Lower lobe of right lung (tissue), 2 donors: ENCODE measurements at regions not wholly inside any gene's neighbourhood (a gene's known extent, or its start where the extent isn't known, plus 50 kb on each side); places are given as distances from the start of the nearest gene placed in this dataset.
"Not testable (repeated sequence)": the region's sequence is repeated elsewhere in the genome, so short reads cannot be mapped to it uniquely, and the experiment has no call there.

Source experiments
- ATAC-seq, 2 donors: fragments of 200-7000 bp; cut with Tn5 transposase; one replicate each; pipeline ENCODE4 v1.9.1; 2020 to 2022; ENCODE audit warnings: mild to moderate bottlenecking in 2 of 2, moderate library complexity in 2 of 2
- DNase-seq: peaks from one replicate; pipeline ENCODE4 v3.0.0-alpha.2; 2020
- H3K27ac ChIP-seq: fragments of 200-600 bp; one replicate; pipeline ENCODE4 v1.8.0; 2022
- H3K27me3 ChIP-seq: fragments of 200-600 bp; one replicate; pipeline ENCODE4 v1.8.0; 2022; ENCODE audit warnings: low read depth
- H3K36me3 ChIP-seq: fragments of 200-600 bp; one replicate; pipeline ENCODE4 v1.8.0; 2022; ENCODE audit warnings: mild to moderate bottlenecking
- H3K4me1 ChIP-seq: fragments of 200-600 bp; one replicate; pipeline ENCODE4 v1.8.0; 2022
- H3K4me3 ChIP-seq: fragments of 200-600 bp; one replicate; pipeline ENCODE4 v1.8.0; 2022; ENCODE audit warnings: mild to moderate bottlenecking
- H3K9me3 ChIP-seq: fragments of 200-600 bp; one replicate; pipeline ENCODE4 v1.8.0; 2022
- intact Hi-C: fragments of 100-400 bp; cut with DNase I; formaldehyde crosslinking; loops from one replicate; pipeline ENCODE4 v1.11.0; 2022
- TF ChIP-seq, protein P1 (sequence below): fragments of 200-600 bp; IDR thresholded peaks from one replicate; pipeline ENCODE4 v1.8.0; 2022; ENCODE audit warnings: antibody characterized with exemption, mild to moderate bottlenecking
- donor health status: DM: no; HTN: yes; CAD: no; lungs with severe emphysema.

DNA sequence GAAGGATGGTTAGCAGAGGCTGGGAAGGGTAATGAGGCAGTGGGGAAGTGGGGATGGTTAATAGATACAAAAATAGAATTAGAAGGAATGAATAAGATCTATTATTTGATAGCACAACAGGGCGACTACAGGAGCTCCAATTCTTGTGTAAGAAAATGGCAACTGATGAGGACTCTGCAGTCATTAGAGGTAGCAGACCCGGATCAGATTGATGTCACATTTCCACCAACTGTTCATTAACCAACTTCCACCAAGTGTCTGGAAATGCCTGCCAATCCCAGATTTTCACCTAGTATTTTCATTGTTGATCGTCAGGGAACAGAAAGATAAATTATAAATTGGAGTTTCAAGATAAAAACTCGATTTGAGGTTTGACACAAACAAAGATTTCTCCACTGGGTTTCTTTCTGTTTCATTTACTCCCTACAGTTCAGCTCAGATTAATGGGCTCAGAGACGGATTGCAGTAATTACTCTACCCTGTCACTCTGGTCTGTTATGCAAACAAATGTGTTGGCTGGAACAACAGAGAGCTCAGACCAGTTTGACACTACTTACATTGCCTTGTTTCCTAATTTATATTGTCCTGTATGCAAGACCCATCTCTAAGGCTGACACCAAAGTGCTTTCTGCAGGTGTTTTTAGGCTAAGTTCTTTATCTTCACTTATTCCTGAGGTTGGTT, 909.2 kb upstream of the PRKX start:
- TF ChIP-seq, protein P1, sequence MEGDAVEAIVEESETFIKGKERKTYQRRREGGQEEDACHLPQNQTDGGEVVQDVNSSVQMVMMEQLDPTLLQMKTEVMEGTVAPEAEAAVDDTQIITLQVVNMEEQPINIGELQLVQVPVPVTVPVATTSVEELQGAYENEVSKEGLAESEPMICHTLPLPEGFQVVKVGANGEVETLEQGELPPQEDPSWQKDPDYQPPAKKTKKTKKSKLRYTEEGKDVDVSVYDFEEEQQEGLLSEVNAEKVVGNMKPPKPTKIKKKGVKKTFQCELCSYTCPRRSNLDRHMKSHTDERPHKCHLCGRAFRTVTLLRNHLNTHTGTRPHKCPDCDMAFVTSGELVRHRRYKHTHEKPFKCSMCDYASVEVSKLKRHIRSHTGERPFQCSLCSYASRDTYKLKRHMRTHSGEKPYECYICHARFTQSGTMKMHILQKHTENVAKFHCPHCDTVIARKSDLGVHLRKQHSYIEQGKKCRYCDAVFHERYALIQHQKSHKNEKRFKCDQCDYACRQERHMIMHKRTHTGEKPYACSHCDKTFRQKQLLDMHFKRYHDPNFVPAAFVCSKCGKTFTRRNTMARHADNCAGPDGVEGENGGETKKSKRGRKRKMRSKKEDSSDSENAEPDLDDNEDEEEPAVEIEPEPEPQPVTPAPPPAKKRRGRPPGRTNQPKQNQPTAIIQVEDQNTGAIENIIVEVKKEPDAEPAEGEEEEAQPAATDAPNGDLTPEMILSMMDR: no peak
- H3K4me3 ChIP-seq: no peak overlapping the region
- H3K27ac ChIP-seq: no peak overlapping the region
- DNase-seq (no peak), ATAC-seq (no peak)
- intact Hi-C loops: no loop called here
- H3K36me3 ChIP-seq: no peaks in the 10 kb centered on the region
- no peaks in the 10 kb centered on the region for H3K27me3 ChIP-seq
- H3K9me3 ChIP-seq: no peaks in the 10 kb centered on the region
- no peaks in the 10 kb centered on the region for H3K4me1 ChIP-seq

DNA sequence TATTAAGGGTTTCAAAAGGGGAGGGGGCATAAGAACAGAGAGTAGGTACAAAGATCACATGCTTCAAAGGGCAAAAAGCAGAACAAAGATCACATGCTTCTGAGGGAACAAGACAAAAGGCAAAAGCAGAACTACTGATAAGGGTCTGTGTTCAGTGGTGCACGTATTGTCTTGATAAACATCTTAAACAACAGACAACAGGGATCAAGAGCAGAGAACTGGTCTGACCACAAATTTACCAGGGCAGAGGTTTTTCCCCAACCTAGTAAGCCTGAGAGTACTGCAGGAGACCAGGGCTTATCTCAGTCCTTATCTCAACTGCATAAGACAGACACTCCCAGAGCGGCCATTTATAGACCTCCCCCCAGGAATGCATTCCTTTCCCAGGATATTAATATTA, 900.2 kb upstream of the PRKX start:
- H3K9me3 ChIP-seq, ATAC-seq, H3K4me3 ChIP-seq, H3K36me3 ChIP-seq, H3K27ac ChIP-seq, intact Hi-C loops, DNase-seq, H3K27me3 ChIP-seq, H3K4me1 ChIP-seq: not testable (repeated sequence)

DNA sequence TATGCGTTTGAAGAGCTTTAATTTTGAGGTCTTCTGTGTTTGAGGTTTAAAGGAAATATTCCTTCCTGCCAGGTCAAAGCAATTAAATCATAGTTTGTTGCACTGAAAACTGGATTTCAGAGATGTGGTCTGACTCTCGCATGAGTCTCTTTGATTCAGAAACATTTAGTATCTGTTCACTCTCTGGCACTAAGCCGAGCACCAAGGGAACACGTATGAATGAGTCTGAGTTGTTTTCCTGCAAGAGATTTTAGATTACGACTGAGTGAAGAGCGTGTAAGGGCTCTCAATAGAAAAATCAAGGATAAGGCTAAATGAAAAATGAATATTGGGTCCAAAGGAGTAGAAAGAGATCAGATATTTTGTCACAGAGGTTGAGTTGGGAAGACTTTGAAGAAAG, 875.4 kb upstream of the PRKX start:
- DNase-seq: no peak
- Histone ChIP-seq H3K27ac (no peak overlapping the region), H3K27me3 (no peaks in the 10 kb centered on the region), H3K36me3 (no peaks in the 10 kb centered on the region), H3K9me3 (no peaks in the 10 kb centered on the region), H3K4me1 (no peaks in the 10 kb centered on the region), H3K4me3 (no peak overlapping the region)
- ATAC-seq: no peak
- TF ChIP-seq, protein P1: no peak
- intact Hi-C loops: no loop called here

DNA sequence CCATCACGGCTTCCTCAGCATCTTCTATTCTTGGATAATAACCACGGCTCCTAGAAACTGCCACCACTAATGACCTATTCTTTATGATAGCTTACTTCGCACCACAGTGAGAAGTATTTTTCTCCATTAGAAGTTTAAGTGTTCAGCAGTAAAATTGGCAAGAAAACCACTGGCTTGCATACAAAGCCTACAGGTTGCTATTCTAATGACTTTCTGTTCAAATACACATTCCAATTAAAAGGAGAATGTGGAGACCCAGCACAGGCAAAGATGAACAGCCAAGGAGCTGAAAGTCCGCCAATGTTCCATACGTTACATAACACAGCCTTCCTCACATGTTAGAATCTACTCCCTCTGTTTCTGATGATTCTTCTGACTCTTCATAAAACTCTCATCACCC, 875.0 kb upstream of the PRKX start:
- no peak overlapping the region for H3K27ac ChIP-seq
- TF ChIP-seq, protein P1: no peak
- no peaks in the 10 kb centered on the region for H3K9me3 ChIP-seq
- no peak overlapping the region for H3K4me3 ChIP-seq
- H3K4me1 ChIP-seq: no peaks in the 10 kb centered on the region
- ATAC-seq (no peak), DNase-seq (no peak)
- intact Hi-C loops: no loop called here
- no peaks in the 10 kb centered on the region for H3K27me3 ChIP-seq
- H3K36me3 ChIP-seq: no peaks in the 10 kb centered on the region

DNA sequence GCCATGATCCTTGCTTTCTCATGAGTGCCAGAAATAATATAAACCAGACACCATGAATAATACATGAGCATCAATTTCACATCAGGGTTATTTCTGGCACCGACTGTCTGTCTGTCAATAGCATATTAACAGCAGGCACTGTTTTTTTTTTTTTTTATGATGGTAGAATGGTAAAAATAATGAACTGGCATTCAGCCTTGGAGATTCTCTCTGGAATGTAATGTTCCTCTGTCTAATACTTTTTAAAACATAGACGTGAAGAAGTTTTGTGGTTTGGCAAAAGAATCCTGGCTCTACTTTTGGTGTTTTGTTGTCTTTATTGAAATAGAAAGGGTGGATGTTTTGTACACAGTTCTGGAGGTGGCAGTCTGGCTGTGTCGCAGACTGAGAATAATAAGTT, 874.6 kb upstream of the PRKX start:
- Histone ChIP-seq H3K9me3 (no peaks in the 10 kb centered on the region), H3K27me3 (no peaks in the 10 kb centered on the region), H3K4me1 (no peaks in the 10 kb centered on the region), H3K4me3 (no peak overlapping the region), H3K27ac (no peak overlapping the region), H3K36me3 (no peaks in the 10 kb centered on the region)
- intact Hi-C loops: no loop called here
- ATAC-seq: no peak
- no peak for DNase-seq
- TF ChIP-seq, protein P1: no peak

DNA sequence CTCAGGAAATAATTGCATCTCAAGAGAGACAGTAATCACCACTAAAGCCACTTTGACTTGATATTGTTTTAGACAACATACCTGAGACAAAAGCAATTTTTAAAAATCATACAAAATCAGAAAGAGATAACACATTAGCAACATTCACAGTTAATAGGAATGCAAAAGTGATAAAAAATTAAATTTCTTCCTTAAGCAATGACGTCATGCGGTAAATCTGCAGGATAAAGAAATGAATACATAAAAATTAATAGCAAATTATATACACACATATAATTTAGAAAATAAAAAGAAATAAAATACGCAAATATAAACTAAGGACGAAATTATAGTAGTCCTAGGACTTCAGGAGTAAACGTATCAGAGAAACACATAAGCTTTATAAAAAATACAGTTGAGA, 866.5 kb upstream of the PRKX start:
- ATAC-seq: no peak
- Histone ChIP-seq H3K27me3 (no peaks in the 10 kb centered on the region), H3K27ac (no peak overlapping the region), H3K4me1 (no peaks in the 10 kb centered on the region), H3K9me3 (no peaks in the 10 kb centered on the region), H3K36me3 (no peaks in the 10 kb centered on the region), H3K4me3 (no peak overlapping the region)
- no peak for DNase-seq
- intact Hi-C loops: no loop called here
- TF ChIP-seq, protein P1: no peak
